ENCODE measurements at regions not wholly inside any gene's neighbourhood (a gene's known extent, or its start where the extent isn't known, plus 50 kb on each side); places are given as distances from the start of the nearest gene placed in this dataset.

DNA sequence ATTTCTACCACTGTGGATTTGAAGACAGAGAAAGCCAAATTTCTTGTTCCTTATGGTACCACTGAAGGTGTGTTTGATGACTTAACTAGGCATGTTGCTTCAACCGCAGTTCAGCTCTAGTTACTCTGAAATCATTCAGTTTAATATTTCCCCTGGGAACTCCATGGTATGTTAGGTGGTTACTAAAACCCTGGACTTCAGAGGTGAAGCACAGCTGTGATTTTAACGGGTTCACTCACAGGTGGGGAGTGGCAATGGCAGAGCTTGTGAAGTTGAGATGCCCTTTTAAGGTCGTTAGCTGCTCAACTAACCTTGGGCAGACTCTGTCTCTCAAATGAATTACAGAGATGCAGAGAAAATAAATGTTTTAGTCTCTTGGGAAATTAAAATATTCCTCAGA lies 163.6 kb upstream of the PHYHIPL start:
- TF ChIP-seq CTCF (IDR thresholded peaks at IDR 0.05; ENCODE audit: partially characterized antibody, unreplicated experiment): no peak
- no peaks in the 10 kb centered on the region for H3K4me1 Mint-ChIP-seq (ENCODE audit: low read depth, unreplicated experiment)
- H3K27ac Mint-ChIP-seq (ENCODE audit: unreplicated experiment): no peak overlapping the region
- H3K36me3 Mint-ChIP-seq (ENCODE audit: unreplicated experiment): no peaks in the 10 kb centered on the region
- no peak for DNase-seq
- H3K27me3 Mint-ChIP-seq (ENCODE audit: unreplicated experiment): no peaks in the 10 kb centered on the region
- no peaks in the 10 kb centered on the region for H3K9me3 Mint-ChIP-seq (ENCODE audit: unreplicated experiment)
- no peak overlapping the region for H3K4me3 Mint-ChIP-seq (ENCODE audit: unreplicated experiment)

- Mint-ChIP-seq H3K27ac (ENCODE audit: unreplicated experiment) (no peak overlapping the region), H3K9me3 (ENCODE audit: unreplicated experiment) (no peaks in the 10 kb centered on the region), H3K36me3 (ENCODE audit: unreplicated experiment) (no peaks in the 10 kb centered on the region), H3K4me1 (ENCODE audit: low read depth, unreplicated experiment) (peaks cover 2% of the 10 kb centered on the region), H3K27me3 (ENCODE audit: unreplicated experiment) (no peaks in the 10 kb centered on the region), H3K4me3 (ENCODE audit: unreplicated experiment) (no peak overlapping the region)
- no peak for DNase-seq
- no peak for TF ChIP-seq CTCF (IDR thresholded peaks at IDR 0.05; ENCODE audit: partially characterized antibody, unreplicated experiment)
These were observed 160.4 kb upstream of the PHYHIPL start for GRCh38 chr10:59016043-59016442.

GRCh38 chr10:59018977-59019376 lies 157.5 kb upstream of the PHYHIPL start:
- no peaks in the 10 kb centered on the region for H3K27me3 Mint-ChIP-seq (ENCODE audit: unreplicated experiment)
- no peaks in the 10 kb centered on the region for H3K36me3 Mint-ChIP-seq (ENCODE audit: unreplicated experiment)
- no peak overlapping the region for H3K27ac Mint-ChIP-seq (ENCODE audit: unreplicated experiment)
- no peak for TF ChIP-seq CTCF (IDR thresholded peaks at IDR 0.05; ENCODE audit: partially characterized antibody, unreplicated experiment)
- no peaks in the 10 kb centered on the region for H3K9me3 Mint-ChIP-seq (ENCODE audit: unreplicated experiment)
- H3K4me3 Mint-ChIP-seq (ENCODE audit: unreplicated experiment): no peak overlapping the region
- H3K4me1 Mint-ChIP-seq (ENCODE audit: low read depth, unreplicated experiment): peaks cover 2% of the 10 kb centered on the region
- no peak for DNase-seq

DNA sequence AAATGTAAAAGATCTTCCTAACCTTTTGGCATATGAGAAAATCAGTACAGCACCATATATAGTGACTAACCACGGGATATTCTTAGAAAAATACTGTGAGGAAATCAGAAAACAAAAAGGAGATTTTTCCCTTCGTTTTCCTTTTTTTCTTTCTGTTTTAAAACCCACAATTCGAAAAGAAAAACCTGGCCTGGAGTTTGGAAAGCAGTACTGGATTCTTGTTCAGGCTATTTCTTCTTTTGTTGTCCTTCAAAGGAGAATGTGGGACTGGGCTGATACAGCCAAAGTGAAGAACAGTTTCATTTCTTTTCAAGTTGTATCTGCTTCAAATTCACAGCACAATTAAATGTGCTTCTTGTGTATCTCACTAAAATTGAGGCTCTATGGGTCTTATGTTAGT lies 156.8 kb upstream of the PHYHIPL start:
- Mint-ChIP-seq H3K36me3 (ENCODE audit: unreplicated experiment) (no peaks in the 10 kb centered on the region), H3K4me3 (ENCODE audit: unreplicated experiment) (no peak overlapping the region), H3K9me3 (ENCODE audit: unreplicated experiment) (no peaks in the 10 kb centered on the region), H3K27me3 (ENCODE audit: unreplicated experiment) (no peaks in the 10 kb centered on the region), H3K4me1 (ENCODE audit: low read depth, unreplicated experiment) (peaks cover 2% of the 10 kb centered on the region), H3K27ac (ENCODE audit: unreplicated experiment) (no peak overlapping the region)
- no peak for TF ChIP-seq CTCF (IDR thresholded peaks at IDR 0.05; ENCODE audit: partially characterized antibody, unreplicated experiment)
- DNase-seq: no peak

GRCh38 chr10:59020502-59020901 lies 155.9 kb upstream of the PHYHIPL start:
- DNase-seq: no peak
- no peak overlapping the region for H3K27ac Mint-ChIP-seq (ENCODE audit: unreplicated experiment)
- H3K36me3 Mint-ChIP-seq (ENCODE audit: unreplicated experiment): no peaks in the 10 kb centered on the region
- H3K4me3 Mint-ChIP-seq (ENCODE audit: unreplicated experiment): no peak overlapping the region
- TF ChIP-seq CTCF (IDR thresholded peaks at IDR 0.05; ENCODE audit: partially characterized antibody, unreplicated experiment): no peak
- H3K9me3 Mint-ChIP-seq (ENCODE audit: unreplicated experiment): no peaks in the 10 kb centered on the region
- H3K4me1 Mint-ChIP-seq (ENCODE audit: low read depth, unreplicated experiment): peaks cover 2% of the 10 kb centered on the region
- no peaks in the 10 kb centered on the region for H3K27me3 Mint-ChIP-seq (ENCODE audit: unreplicated experiment)

All from glutamatergic neuron (in vitro differentiated cells).